ENCODE measurements at regions not wholly inside any gene's neighbourhood (a gene's known extent, or its start where the extent isn't known, plus 50 kb on each side); places are given as distances from the start of the nearest gene placed in this dataset.

DNA sequence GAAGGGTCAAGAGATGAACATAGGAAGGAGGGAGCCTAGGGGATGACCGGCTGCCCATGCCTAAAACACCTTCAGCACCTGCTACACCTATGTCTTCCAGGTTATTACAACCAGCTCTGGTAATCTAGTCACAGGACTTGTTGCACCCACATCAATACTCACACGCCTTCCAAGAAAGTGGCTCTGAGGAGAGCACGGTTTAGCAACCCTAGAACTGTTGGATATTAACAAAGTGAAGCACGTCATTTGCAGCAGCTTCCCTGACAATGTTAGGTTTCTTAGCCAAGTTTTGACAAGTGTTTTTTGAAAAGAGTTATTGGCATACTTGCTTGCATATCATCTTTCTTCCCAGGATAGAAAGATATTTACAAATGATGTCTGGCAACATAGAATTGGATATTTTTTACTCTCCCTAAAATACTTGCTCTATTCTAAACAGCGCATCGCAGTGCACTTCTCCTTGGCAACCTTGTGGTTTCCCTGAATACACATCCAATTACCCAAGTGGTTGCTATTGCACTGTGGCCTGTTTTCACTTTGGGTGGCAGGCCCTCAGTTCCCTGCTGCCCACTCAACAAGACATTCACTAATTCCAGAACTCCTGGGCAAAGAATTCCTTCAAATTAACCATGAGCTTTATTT lies 94.3 kb upstream of the ARHGAP42 start (continued):
- no peak for TF ChIP-seq CBX5 (IDR thresholded peaks at IDR 0.05; ENCODE audit: low read depth, low read length)
- no peak for TF ChIP-seq CHD1 (IDR thresholded peaks at IDR 0.05; ENCODE audit: low read depth, low read length)
- TF ChIP-seq CEBPB (IDR thresholded peaks at IDR 0.05; ENCODE audit: low read depth, low read length) = no peak
- no peak for TF ChIP-seq SIX5 (IDR thresholded peaks at IDR 0.05; ENCODE audit: low read depth, low read length)
